Suprapubic skin (tissue), 3 donors: ENCODE measurements at regions not wholly inside any gene's neighbourhood (a gene's known extent, or its start where the extent isn't known, plus 50 kb on each side); places are given as distances from the start of the nearest gene placed in this dataset.

Source experiments
- CTCF ChIP-seq, 2 donors: fragments of 200-600 bp in 1 of 2; fragments of 450-650 bp in 1 of 2; sonication (generic) in 1 of 2; IDR thresholded peaks; one replicate each; pipeline ENCODE4 v1.5.1; 2016 to 2019; ENCODE audit warnings: antibody characterized with exemption in 2 of 2, mild to moderate bottlenecking in 1 of 2, moderate library complexity in 1 of 2
- POLR2A ChIP-seq, 2 donors: fragments of 450-650 bp; IDR thresholded peaks; one replicate each; pipeline ENCODE4 v1.6.1; 2017; ENCODE audit warnings: antibody characterized with exemption in 2 of 2, mild to moderate bottlenecking in 2 of 2, moderate library complexity in 2 of 2

- TF ChIP-seq CTCF (IDR thresholded peaks at IDR 0.05) (no peak), POLR2A (IDR thresholded peaks at IDR 0.05) (no peak)
Measured at GRCh38 chr10:84600947-84601346, 272.6 kb downstream of the CCSER2 start.
